Stimulated activated CD8-positive, alpha-beta memory T cell treated with anti-CD3 and anti-CD28 coated beads, Interleukin-15, amount 100 ng/mL, for 4 hours (primary cell): ENCODE measurements at regions not wholly inside any gene's neighbourhood (a gene's known extent, or its start where the extent isn't known, plus 50 kb on each side); places are given as distances from the start of the nearest gene placed in this dataset.

ENCODE experiments used
- DNase-seq, 2 donors: peaks; one replicate each; pipeline ENCODE4 v3.0.0-alpha.2; 2020; ENCODE audit warnings: low read depth in 2 of 2

GRCh38 chr11:134578807-134579723 lies 167.0 kb upstream of the B3GAT1 start:
- no peak for DNase-seq

- no peak for DNase-seq
Measured at GRCh38 chr11:134577751-134578395, 165.8 kb upstream of the B3GAT1 start.

GRCh38 chr11:134576721-134577171 lies 164.7 kb upstream of the B3GAT1 start:
- DNase-seq: no peak

GRCh38 chr11:134576286-134576685 lies 164.2 kb upstream of the B3GAT1 start:
- DNase-seq: no peak

GRCh38 chr11:134575504-134576230 lies 163.6 kb upstream of the B3GAT1 start:
- no peak for DNase-seq

GRCh38 chr11:134574947-134575346 lies 162.9 kb upstream of the B3GAT1 start:
- DNase-seq: no peak

- DNase-seq: no peak
Measured at GRCh38 chr11:134574425-134574824, 162.4 kb upstream of the B3GAT1 start.

- no peak for DNase-seq
Measured at GRCh38 chr11:134573857-134574256, 161.8 kb upstream of the B3GAT1 start.

GRCh38 chr11:134572741-134573675 lies 161.0 kb upstream of the B3GAT1 start:
- no peak for DNase-seq

- no peak for DNase-seq
Measured at GRCh38 chr11:134571301-134571700, 159.3 kb upstream of the B3GAT1 start.

- DNase-seq: no peak
Measured at GRCh38 chr11:134569195-134569594, 157.2 kb upstream of the B3GAT1 start.

- no peak for DNase-seq
Measured at GRCh38 chr11:134566311-134566710, 154.3 kb upstream of the B3GAT1 start.

GRCh38 chr11:134565343-134565891 lies 153.4 kb upstream of the B3GAT1 start:
- no peak for DNase-seq

GRCh38 chr11:134564472-134565200 lies 152.6 kb upstream of the B3GAT1 start:
- DNase-seq: no peak

GRCh38 chr11:134562941-134563471 lies 151.0 kb upstream of the B3GAT1 start:
- no peak for DNase-seq

GRCh38 chr11:134562196-134562595 lies 150.2 kb upstream of the B3GAT1 start:
- no peak for DNase-seq

GRCh38 chr11:134561331-134561720 lies 149.3 kb upstream of the B3GAT1 start:
- DNase-seq: no peak

GRCh38 chr11:134560566-134561330 lies 148.7 kb upstream of the B3GAT1 start:
- DNase-seq: no peak

- DNase-seq: no peak
Measured at GRCh38 chr11:134560066-134560465, 148.0 kb upstream of the B3GAT1 start.
